DMS114 treated with DMSO at 0.1 percent for 48 hours (cell line): ENCODE measurements at regions not wholly inside any gene's neighbourhood (a gene's known extent, or its start where the extent isn't known, plus 50 kb on each side); places are given as distances from the start of the nearest gene placed in this dataset.

Experiments used
- DNase-seq: peaks from one replicate; lab custom pipeline; 2025; ENCODE audit not compliant: unreplicated experiment; lab: John Stamatoyannopoulos, UW

- DNase-seq: no peak
Measured at GRCh38 chr14:42079911-42080310, 473.2 kb downstream of the LRFN5 start.

- no peak for DNase-seq
Measured at GRCh38 chr14:42078345-42078744, 471.7 kb downstream of the LRFN5 start.

- DNase-seq: no peak
Measured at GRCh38 chr14:42070031-42070430, 463.4 kb downstream of the LRFN5 start.

GRCh38 chr14:42057111-42057510 lies 450.4 kb downstream of the LRFN5 start:
- no peak for DNase-seq

- DNase-seq: no peak
Measured at GRCh38 chr14:42047421-42048055, 440.9 kb downstream of the LRFN5 start.

- DNase-seq: no peak
Measured at GRCh38 chr14:42045383-42045782, 438.7 kb downstream of the LRFN5 start.

- DNase-seq: no peak
Measured at GRCh38 chr14:42028607-42029006, 421.9 kb downstream of the LRFN5 start.

- DNase-seq: no peak
Measured at GRCh38 chr14:42027271-42027670, 420.6 kb downstream of the LRFN5 start.

- DNase-seq: no peak
Measured at GRCh38 chr14:42023452-42023851, 416.8 kb downstream of the LRFN5 start.

GRCh38 chr14:42014301-42014700 lies 407.6 kb downstream of the LRFN5 start:
- DNase-seq: no peak

- DNase-seq: no peak
Measured at GRCh38 chr14:42013559-42013958, 406.9 kb downstream of the LRFN5 start.

GRCh38 chr14:42013153-42013552 lies 406.5 kb downstream of the LRFN5 start:
- DNase-seq: no peak

- no peak for DNase-seq
Measured at GRCh38 chr14:42011221-42011620, 404.5 kb downstream of the LRFN5 start.

GRCh38 chr14:42004321-42004720 lies 397.6 kb downstream of the LRFN5 start:
- DNase-seq: no peak

GRCh38 chr14:42002141-42002540 lies 395.5 kb downstream of the LRFN5 start:
- no peak for DNase-seq

GRCh38 chr14:42001431-42001830 lies 394.8 kb downstream of the LRFN5 start:
- no peak for DNase-seq

- no peak for DNase-seq
Measured at GRCh38 chr14:42000450-42000849, 393.8 kb downstream of the LRFN5 start.

- no peak for DNase-seq
Measured at GRCh38 chr14:41993687-41994086, 387.0 kb downstream of the LRFN5 start.

- no peak for DNase-seq
Measured at GRCh38 chr14:41986700-41987099, 380.0 kb downstream of the LRFN5 start.

- DNase-seq: no peak
Measured at GRCh38 chr14:41986083-41986645, 379.5 kb downstream of the LRFN5 start.

GRCh38 chr14:41973178-41973577 lies 366.5 kb downstream of the LRFN5 start:
- no peak for DNase-seq

GRCh38 chr14:41972531-41972930 lies 365.9 kb downstream of the LRFN5 start:
- DNase-seq: no peak

- no peak for DNase-seq
Measured at GRCh38 chr14:41960281-41960680, 353.6 kb downstream of the LRFN5 start.
